Neuron (in vitro differentiated cells): ENCODE measurements at regions not wholly inside any gene's neighbourhood (a gene's known extent, or its start where the extent isn't known, plus 50 kb on each side); places are given as distances from the start of the nearest gene placed in this dataset.

Experiments
- H2AFZ ChIP-seq: one replicate; pipeline ENCODE4 v1.6.1; 2013; ENCODE audit warnings: low read depth, mild to moderate bottlenecking, inconsistent platforms, low read length, moderate library complexity
- H3K27me3 ChIP-seq: one replicate; pipeline ENCODE4 v1.6.1; 2013; ENCODE audit warnings: low read length; ENCODE audit not compliant: insufficient read depth
- H3K36me3 ChIP-seq: one replicate; pipeline ENCODE4 v1.6.1; 2013; ENCODE audit warnings: low read length; ENCODE audit not compliant: insufficient read depth
- H3K4me1 ChIP-seq: one replicate; pipeline ENCODE4 v1.6.1; 2013; ENCODE audit warnings: low read length; ENCODE audit not compliant: insufficient read depth
- H3K4me3 ChIP-seq: 2 replicates; pipeline ENCODE4 v1.5.1; 2013; ENCODE audit warnings: mild to moderate bottlenecking, low read length, moderate library complexity
- H3K9me3 ChIP-seq: one replicate; pipeline ENCODE4 v1.6.1; 2013; ENCODE audit warnings: low read length

- Histone ChIP-seq H3K4me3 (no peak overlapping the region), H3K4me1 (peaks cover 8% of the 10 kb centered on the region), H2AFZ (no peak overlapping the region), H3K9me3 (no peaks in the 10 kb centered on the region), H3K27me3 (no peaks in the 10 kb centered on the region), H3K36me3 (no peaks in the 10 kb centered on the region)
Measured at GRCh38 chr3:117874028-117874690, 1160.5 kb downstream of the IGSF11 start.

DNA sequence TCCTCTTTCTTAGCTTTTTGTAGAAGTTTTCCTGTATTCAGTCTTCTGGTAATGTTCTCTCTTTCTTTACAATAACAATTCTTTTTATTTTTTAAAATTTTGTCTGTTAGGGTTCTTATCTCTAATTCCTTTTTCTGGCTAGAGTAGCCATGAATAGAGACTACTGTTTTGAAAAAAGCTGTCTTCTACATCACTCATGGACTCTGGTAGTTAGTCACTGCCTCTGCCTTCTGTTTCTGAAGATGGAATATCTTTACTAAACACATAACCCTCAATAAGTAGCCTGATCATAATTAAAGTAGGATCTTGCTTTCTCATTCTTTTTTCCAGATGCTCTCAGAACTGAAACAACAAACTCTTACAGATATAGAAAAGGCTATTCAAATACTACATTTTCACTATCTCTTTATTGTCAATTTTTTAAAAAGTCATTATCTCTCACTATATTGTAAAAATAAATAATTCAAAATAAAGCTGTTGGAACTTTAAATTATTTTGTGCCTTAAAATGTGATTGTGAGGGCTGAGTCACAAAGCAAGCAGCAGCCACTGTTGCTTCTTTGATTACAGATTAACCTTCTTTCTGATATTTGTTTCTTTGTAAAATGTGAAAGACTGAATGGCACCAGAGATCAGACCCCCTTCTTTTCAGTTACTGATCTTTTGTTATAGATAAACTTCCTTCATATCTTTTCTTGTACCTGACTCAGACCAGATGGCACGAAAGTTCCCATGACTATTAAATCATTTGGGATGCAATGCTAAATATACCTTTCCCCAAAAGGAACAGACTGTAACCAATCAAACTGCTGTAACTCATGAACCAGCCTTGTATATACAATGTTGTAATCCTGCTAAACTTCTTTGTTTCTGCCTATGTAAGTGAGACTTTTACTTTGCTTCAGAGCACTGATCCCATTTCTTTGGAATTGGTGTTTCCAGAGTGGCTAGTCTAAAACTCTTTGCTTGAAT lies 1159.5 kb downstream of the IGSF11 start:
- Histone ChIP-seq H3K27me3 (no peaks in the 10 kb centered on the region), H3K4me3 (no peak overlapping the region)

DNA sequence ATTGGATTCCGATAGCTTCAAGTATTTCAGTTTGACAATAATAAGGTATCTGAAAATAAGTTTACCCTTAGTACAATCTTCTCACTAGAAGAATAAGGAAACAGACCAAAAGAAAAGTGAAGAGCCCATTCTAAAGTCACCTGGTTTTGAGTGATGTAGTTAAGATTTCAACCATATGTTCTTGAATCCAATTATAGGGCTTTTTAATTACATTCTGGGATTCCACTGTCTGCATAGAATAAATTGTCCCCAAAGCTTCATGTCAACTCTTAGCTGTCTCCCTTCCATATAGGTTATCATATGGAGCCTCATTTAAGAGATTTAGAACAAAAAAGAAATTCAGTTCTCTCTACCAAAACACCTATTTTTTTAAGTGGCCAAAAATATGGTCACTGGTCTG lies 1158.8 kb downstream of the IGSF11 start:
- Histone ChIP-seq H3K27me3 (no peaks in the 10 kb centered on the region), H3K36me3 (no peaks in the 10 kb centered on the region), H2AFZ (no peak overlapping the region), H3K4me1 (peaks cover 8% of the 10 kb centered on the region), H3K9me3 (no peaks in the 10 kb centered on the region), H3K4me3 (no peak overlapping the region)

More for the DNA sequence above, 1159.5 kb downstream of the IGSF11 start:
- Histone ChIP-seq H3K36me3 (no peaks in the 10 kb centered on the region), H2AFZ (no peak overlapping the region), H3K4me1 (peaks cover 8% of the 10 kb centered on the region), H3K9me3 (no peaks in the 10 kb centered on the region)

GRCh38 chr3:117880638-117881037 lies 1154.0 kb downstream of the IGSF11 start:
- H2AFZ ChIP-seq: no peak overlapping the region
- H3K36me3 ChIP-seq: no peaks in the 10 kb centered on the region
- no peak overlapping the region for H3K4me3 ChIP-seq
- H3K9me3 ChIP-seq: no peaks in the 10 kb centered on the region
- no peaks in the 10 kb centered on the region for H3K27me3 ChIP-seq
- peaks cover 7% of the 10 kb centered on the region for H3K4me1 ChIP-seq

DNA sequence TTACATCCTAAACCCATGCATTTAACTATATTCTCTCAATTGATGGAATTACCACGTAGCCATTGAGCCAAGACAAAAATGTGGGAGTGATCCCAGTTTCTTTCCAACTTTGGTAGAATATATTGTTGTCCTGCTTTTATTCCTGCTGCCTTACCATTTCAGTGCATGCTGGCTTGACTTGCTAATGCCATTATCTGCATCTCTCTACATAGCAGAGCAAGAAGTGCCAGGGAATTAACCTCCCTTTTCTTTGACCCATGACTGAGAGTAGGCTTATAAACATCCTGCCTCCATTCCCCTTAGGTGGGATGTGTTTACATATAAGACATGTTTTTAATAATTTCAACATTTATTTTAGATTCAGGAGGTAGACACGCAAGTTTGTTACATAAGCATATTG lies 1153.4 kb downstream of the IGSF11 start:
- H3K4me1 ChIP-seq: peaks cover 7% of the 10 kb centered on the region
- no peaks in the 10 kb centered on the region for H3K36me3 ChIP-seq
- no peaks in the 10 kb centered on the region for H3K27me3 ChIP-seq
- no peak overlapping the region for H2AFZ ChIP-seq
- H3K9me3 ChIP-seq: no peaks in the 10 kb centered on the region
- H3K4me3 ChIP-seq: no peak overlapping the region

DNA sequence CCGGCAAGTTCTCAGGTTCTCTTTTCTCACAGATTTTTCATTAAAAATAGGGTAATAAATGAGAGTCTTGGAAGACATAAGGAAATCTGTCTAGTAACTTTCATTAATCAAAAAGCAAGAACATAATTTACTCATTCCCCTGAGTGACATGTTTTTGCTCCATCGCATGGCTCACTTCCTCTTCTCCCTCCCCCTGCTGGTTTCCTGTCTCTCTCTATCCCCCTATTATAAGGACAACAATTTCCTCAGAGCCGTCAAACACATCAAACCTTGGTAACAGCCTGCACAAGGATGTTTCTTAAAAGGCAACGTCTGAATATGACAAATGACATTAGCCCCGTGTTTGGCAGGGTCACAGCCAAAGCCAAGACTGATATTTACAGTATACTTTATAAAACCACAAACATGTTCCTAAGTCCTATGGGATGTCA lies 1149.6 kb downstream of the IGSF11 start:
- Histone ChIP-seq H3K9me3 (no peaks in the 10 kb centered on the region), H3K4me1 (peaks cover 18% of the 10 kb centered on the region), H3K27me3 (no peaks in the 10 kb centered on the region), H3K4me3 (no peak overlapping the region), H2AFZ (no peak overlapping the region), H3K36me3 (no peaks in the 10 kb centered on the region)

GRCh38 chr3:117886147-117886546 lies 1148.5 kb downstream of the IGSF11 start:
- no peaks in the 10 kb centered on the region for H3K27me3 ChIP-seq
- no peak overlapping the region for H2AFZ ChIP-seq
- H3K4me3 ChIP-seq: no peak overlapping the region
- no peaks in the 10 kb centered on the region for H3K36me3 ChIP-seq
- H3K4me1 ChIP-seq: peaks cover 18% of the 10 kb centered on the region
- H3K9me3 ChIP-seq: no peaks in the 10 kb centered on the region

GRCh38 chr3:117887031-117887430 lies 1147.6 kb downstream of the IGSF11 start:
- Histone ChIP-seq H3K4me1 (peaks cover 18% of the 10 kb centered on the region), H3K9me3 (no peaks in the 10 kb centered on the region), H3K4me3 (no peak overlapping the region), H3K36me3 (no peaks in the 10 kb centered on the region), H3K27me3 (no peaks in the 10 kb centered on the region), H2AFZ (no peak overlapping the region)

- peaks cover 26% of the 10 kb centered on the region for H3K4me1 ChIP-seq
- H3K9me3 ChIP-seq: no peaks in the 10 kb centered on the region
- no peak overlapping the region for H3K4me3 ChIP-seq
- H2AFZ ChIP-seq: no peak overlapping the region
- no peaks in the 10 kb centered on the region for H3K27me3 ChIP-seq
- H3K36me3 ChIP-seq: no peaks in the 10 kb centered on the region
Measured at GRCh38 chr3:117887901-117888300, 1146.7 kb downstream of the IGSF11 start.

- H3K9me3 ChIP-seq: peaks cover 2% of the 10 kb centered on the region
- no peak overlapping the region for H2AFZ ChIP-seq
- peaks cover 22% of the 10 kb centered on the region for H3K4me1 ChIP-seq
- no peak overlapping the region for H3K4me3 ChIP-seq
- H3K36me3 ChIP-seq: no peaks in the 10 kb centered on the region
- no peaks in the 10 kb centered on the region for H3K27me3 ChIP-seq
Measured at GRCh38 chr3:117892431-117892841, 1142.2 kb downstream of the IGSF11 start.

DNA sequence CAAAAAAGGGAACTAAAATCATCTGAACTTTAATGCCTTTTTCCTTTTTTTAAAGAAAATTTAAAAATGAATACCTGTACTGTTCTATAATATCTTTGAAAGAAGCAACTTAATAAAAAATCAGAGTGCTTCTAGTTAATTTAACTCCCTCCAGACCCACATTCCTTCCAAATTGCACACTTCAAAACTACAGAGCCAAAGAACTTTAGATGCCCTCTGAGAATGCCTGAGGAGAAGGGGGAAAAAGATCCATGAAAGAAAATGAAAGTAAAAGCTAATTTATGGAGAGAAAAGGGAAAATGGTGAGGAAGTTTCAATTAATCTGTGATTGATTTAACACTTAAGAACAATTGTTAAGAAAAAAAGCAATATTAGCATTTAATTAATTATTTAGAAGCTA lies 1141.6 kb downstream of the IGSF11 start:
- Histone ChIP-seq H3K27me3 (no peaks in the 10 kb centered on the region), H3K4me1 (peaks cover 21% of the 10 kb centered on the region), H3K9me3 (peaks cover 5% of the 10 kb centered on the region), H2AFZ (no peak overlapping the region), H3K4me3 (no peak overlapping the region), H3K36me3 (no peaks in the 10 kb centered on the region)

DNA sequence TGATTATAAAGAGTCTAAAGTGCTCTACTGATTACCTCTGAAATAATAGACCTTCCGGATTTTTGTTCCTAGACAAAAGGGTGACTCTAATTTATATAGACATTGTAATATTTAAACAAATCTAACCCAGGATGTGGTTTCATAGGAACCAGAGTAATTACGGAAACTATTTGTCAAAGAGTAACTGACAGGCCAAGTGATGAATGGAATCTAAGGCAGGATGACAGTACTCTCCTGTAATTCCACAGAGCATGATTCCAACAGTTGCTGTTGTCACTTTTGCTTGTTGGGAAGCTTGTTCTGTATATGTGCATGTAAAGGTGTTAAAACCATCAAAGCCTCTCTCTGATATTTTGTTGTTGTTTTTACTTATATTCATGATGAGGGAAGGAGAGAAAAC lies 1141.0 kb downstream of the IGSF11 start:
- Histone ChIP-seq H3K36me3 (no peaks in the 10 kb centered on the region), H3K9me3 (peaks cover 5% of the 10 kb centered on the region), H3K27me3 (no peaks in the 10 kb centered on the region), H3K4me1 (peaks cover 15% of the 10 kb centered on the region), H2AFZ (no peak overlapping the region), H3K4me3 (no peak overlapping the region)

DNA sequence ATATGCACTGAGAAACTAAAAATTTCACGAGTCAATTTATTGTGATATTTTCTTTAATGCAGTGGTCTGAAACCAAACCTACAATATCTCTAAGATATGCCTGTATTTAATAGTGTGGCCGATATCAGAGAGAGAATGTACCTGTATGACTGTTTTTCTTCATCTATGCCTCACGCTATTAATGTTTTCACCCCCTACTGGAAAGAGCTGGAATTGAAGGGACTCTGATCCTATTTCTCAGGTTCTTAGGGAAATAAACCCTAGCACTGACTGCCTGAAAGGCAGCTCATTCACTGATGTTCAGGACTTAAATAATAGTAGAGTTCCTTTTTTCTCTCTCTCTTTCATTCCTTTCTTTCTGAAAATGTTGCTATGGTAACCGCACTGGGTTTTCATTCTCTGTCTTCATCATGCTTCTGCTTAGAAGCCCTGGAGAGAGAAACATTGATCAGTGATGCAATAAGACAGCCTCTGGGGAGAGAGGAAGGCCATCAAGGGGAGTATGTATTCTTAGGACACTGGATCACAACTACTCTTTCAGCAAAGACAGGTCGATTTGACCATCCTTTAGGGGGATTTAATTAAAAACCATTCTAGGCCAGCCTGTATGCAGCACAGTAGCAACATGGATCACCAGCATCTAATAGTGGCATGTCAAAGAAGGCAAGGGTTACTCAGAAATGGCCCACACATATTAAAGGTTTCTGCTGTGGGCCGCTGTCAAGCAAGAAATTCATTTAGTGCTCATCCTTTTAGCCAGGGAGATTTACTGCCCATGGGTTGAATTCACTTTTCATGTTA lies 1135.7 kb downstream of the IGSF11 start:
- no peak overlapping the region for H3K4me3 ChIP-seq
- no peaks in the 10 kb centered on the region for H3K27me3 ChIP-seq
- H3K4me1 ChIP-seq: peaks cover 9% of the 10 kb centered on the region
- H3K36me3 ChIP-seq: no peaks in the 10 kb centered on the region
- peaks cover 5% of the 10 kb centered on the region for H3K9me3 ChIP-seq
- no peak overlapping the region for H2AFZ ChIP-seq
